Natural killer cell (primary cell): ENCODE measurements at regions not wholly inside any gene's neighbourhood (a gene's known extent, or its start where the extent isn't known, plus 50 kb on each side); places are given as distances from the start of the nearest gene placed in this dataset.

Source experiments
- ATAC-seq, 3 donors: fragments of 150-1000 bp in 2 of 3; fragments of 200-7000 bp in 1 of 3; cut with Tn5 transposase; 1 replicate in 1 of 3; 2 replicates in 2 of 3; pipeline ENCODE4 v1.10.0; 2021; ENCODE audit warnings: mild to moderate bottlenecking in 2 of 3, moderate library complexity in 2 of 3
- DNase-seq, 2 donors: peaks; one replicate each; pipeline versions ENCODE4 v3.0.0 to v3.0.0-alpha.2; 2013 to 2021; ENCODE audit warnings: mixed read lengths in 1 of 2
- H3K27ac ChIP-seq: one replicate; pipeline ENCODE4 v1.5.1; 2013; ENCODE audit warnings: mild to moderate bottlenecking, low read length
- H3K27me3 ChIP-seq: one replicate; pipeline ENCODE4 v1.6.1; 2013; ENCODE audit warnings: low read length; ENCODE audit not compliant: control insufficient read depth, insufficient read depth
- H3K36me3 ChIP-seq: one replicate; pipeline ENCODE4 v1.6.1; 2013; ENCODE audit warnings: low read length; ENCODE audit not compliant: control insufficient read depth, insufficient read depth
- H3K4me1 ChIP-seq: one replicate; pipeline ENCODE4 v1.6.1; 2013; ENCODE audit warnings: low read length; ENCODE audit not compliant: control insufficient read depth, insufficient read depth
- H3K4me3 ChIP-seq: one replicate; pipeline ENCODE4 v1.5.1; 2013; ENCODE audit warnings: low read length
- H3K9me3 ChIP-seq: one replicate; pipeline ENCODE4 v1.6.1; 2013; ENCODE audit warnings: low read length; ENCODE audit not compliant: control insufficient read depth, insufficient read depth
- H3K27ac Mint-ChIP-seq, 2 donors: one replicate each; pipeline ENCODE4 v1.8.0; 2022; ENCODE audit warnings: mild to moderate bottlenecking in 2 of 2, mixed read lengths in 2 of 2, moderate library complexity in 1 of 2
- H3K27me3 Mint-ChIP-seq, 2 donors: one replicate each; pipeline ENCODE4 v1.8.0; 2022; ENCODE audit warnings: low read depth in 2 of 2, mixed read lengths in 2 of 2
- H3K36me3 Mint-ChIP-seq: one replicate; pipeline ENCODE4 v1.8.0; 2022; ENCODE audit warnings: mixed read lengths
- H3K4me1 Mint-ChIP-seq, 2 donors: one replicate each; pipeline ENCODE4 v1.8.0; 2022; ENCODE audit warnings: mixed read lengths in 2 of 2
- H3K4me3 Mint-ChIP-seq: one replicate; pipeline ENCODE4 v1.8.0; 2022; ENCODE audit warnings: mild to moderate bottlenecking, moderate library complexity, mixed read lengths
- H3K9me3 Mint-ChIP-seq, 2 donors: one replicate each; pipeline ENCODE4 v1.8.0; 2022; ENCODE audit warnings: mixed read lengths in 2 of 2
- CTCF ChIP-seq: fragments of 200-600 bp; IDR thresholded peaks from one replicate; pipeline ENCODE4 v1.8.0; 2022; ENCODE audit warnings: antibody characterized with exemption
- WGBS: methylation state at CpG from one replicate; pipeline ENCODE4 v1.1.7; 2013; ENCODE audit warnings: missing lambda C conversion rate; ENCODE audit not compliant: insufficient coverage; 5-methylcytosine and 5-hydroxymethylcytosine counted together
- intact Hi-C: fragments of 100-400 bp; cut with micrococcal nuclease; formaldehyde crosslinking; loops from one replicate; pipeline ENCODE4 v1.14.2; 2022

DNA sequence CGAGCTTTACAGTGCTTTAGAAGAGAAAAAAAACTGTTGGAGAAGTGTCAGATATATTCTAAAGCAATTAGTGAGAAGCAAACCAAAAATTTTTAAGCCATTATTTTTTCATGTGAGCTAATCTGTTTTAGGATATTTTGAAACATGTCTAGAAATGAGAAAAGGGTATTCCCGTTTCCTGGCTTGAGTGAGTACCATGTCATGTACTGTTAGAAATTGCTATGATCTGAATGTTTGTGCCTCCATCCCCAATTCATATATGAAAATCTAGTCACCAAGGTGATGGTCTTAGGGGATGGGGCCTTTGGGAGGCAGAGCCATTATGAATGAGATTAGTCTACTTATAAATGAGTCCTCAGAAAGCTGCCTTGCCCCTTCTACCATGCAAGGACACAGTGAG is 493.3 kb upstream of the GCFC2 start:
- TF ChIP-seq CTCF = no peak
- Mint-ChIP-seq H3K4me3 (no peak overlapping the region), H3K4me1 (no peaks in the 10 kb centered on the region), H3K9me3 (peaks cover 6% of the 10 kb centered on the region in 2 donors), H3K27me3 (no peaks in the 10 kb centered on the region), H3K36me3 (no peaks in the 10 kb centered on the region), H3K27ac (no peak overlapping the region)
- DNase-seq (no peak), ATAC-seq (no peak)
- Histone ChIP-seq H3K9me3 (no peaks in the 10 kb centered on the region), H3K27me3 (no peaks in the 10 kb centered on the region), H3K27ac (no peak overlapping the region), H3K36me3 (no peaks in the 10 kb centered on the region), H3K4me1 (no peaks in the 10 kb centered on the region), H3K4me3 (no peak overlapping the region)
- intact Hi-C loops = no loop called here
- WGBS = 44% methylated on average over 2 of the region's 2 CpGs

- TF ChIP-seq CTCF = no peak
- WGBS = 72% methylated on average over 2 of the region's 2 CpGs
- ATAC-seq (no peak), DNase-seq (no peak)
- intact Hi-C loops = no loop called here
- no peak overlapping the region for H3K4me3 ChIP-seq
- H3K9me3 ChIP-seq = no peaks in the 10 kb centered on the region
- H3K4me3 Mint-ChIP-seq = no peak overlapping the region
- H3K27ac Mint-ChIP-seq = no peak overlapping the region
- no peaks in the 10 kb centered on the region for H3K27me3 ChIP-seq
- no peaks in the 10 kb centered on the region for H3K4me1 Mint-ChIP-seq
- H3K36me3 Mint-ChIP-seq = no peaks in the 10 kb centered on the region
- H3K4me1 ChIP-seq = no peaks in the 10 kb centered on the region
- no peaks in the 10 kb centered on the region for H3K36me3 ChIP-seq
- H3K27me3 Mint-ChIP-seq = no peaks in the 10 kb centered on the region
- peaks cover 6% of the 10 kb centered on the region in 2 donors for H3K9me3 Mint-ChIP-seq
- no peak overlapping the region for H3K27ac ChIP-seq
These were observed 492.2 kb upstream of the GCFC2 start for GRCh38 chr2:76202866-76203265.

DNA sequence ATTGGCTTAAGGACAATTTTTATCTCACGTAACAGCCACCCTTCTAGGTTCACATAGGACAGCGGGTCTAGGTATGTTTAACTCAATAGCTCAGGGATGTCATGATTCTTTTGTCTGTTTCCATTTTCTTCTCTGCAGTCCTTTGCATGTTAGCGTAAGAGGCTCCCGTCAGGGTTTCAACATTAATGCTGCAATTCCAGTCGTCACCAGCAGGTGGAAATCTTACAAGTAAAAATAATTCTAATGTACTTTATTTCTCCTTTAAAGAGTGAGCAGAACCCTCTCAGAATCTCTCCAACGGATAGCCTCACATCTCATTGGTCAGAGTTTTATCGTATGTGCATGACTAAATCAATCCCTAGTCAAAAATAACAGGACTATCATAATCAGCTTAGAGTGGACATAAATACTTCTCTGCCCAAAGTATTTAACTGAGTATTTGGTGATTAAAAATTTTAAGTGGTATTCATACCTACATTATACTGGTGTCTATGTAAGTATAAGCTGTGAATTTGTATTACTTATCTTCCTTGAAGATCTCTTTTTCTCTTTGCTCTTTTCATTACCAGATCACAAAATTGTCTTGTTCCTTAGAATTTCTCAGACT is 487.2 kb upstream of the GCFC2 start:
- H3K9me3 ChIP-seq = no peaks in the 10 kb centered on the region
- no peaks in the 10 kb centered on the region for H3K27me3 Mint-ChIP-seq
- peaks cover 0 to 6% of the 10 kb centered on the region in 2 donors for H3K9me3 Mint-ChIP-seq
- H3K4me3 ChIP-seq = no peak overlapping the region
- TF ChIP-seq CTCF = peak; percentile 47
- intact Hi-C loops = no loop called here
- no peaks in the 10 kb centered on the region for H3K27me3 ChIP-seq
- DNase-seq (peak in 1 of 2 donors; percentile 33), ATAC-seq (no peak)
- H3K36me3 ChIP-seq = no peaks in the 10 kb centered on the region
- H3K27ac Mint-ChIP-seq = no peak overlapping the region
- H3K36me3 Mint-ChIP-seq = no peaks in the 10 kb centered on the region
- no peaks in the 10 kb centered on the region for H3K4me1 ChIP-seq
- H3K27ac ChIP-seq = no peak overlapping the region
- H3K4me1 Mint-ChIP-seq = no peaks in the 10 kb centered on the region
- H3K4me3 Mint-ChIP-seq = no peak overlapping the region
- WGBS = 22% methylated on average over 7 of the region's 7 CpGs

DNA sequence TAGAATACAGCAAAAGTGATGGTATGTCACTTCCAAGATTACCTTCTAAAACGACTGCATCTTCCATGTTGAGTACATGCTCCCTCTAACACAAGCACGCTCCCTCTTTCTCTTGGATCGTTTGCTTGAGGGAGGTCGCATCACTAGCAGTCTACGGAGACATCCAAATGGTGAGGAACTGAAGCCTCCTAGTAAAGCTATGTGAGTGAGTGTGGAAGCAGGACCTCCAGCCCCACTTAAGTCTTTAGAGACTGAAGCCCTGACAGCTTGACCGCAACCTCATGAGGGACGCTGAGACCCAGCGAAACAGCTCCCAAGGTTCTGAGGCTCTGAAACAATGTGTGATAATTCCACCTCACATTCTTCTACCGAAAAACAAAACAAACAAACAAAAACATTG is 486.7 kb upstream of the GCFC2 start:
- Mint-ChIP-seq H3K4me3 (no peak overlapping the region), H3K27me3 (no peaks in the 10 kb centered on the region), H3K4me1 (no peaks in the 10 kb centered on the region), H3K27ac (no peak overlapping the region), H3K9me3 (peaks cover 0 to 5% of the 10 kb centered on the region in 2 donors), H3K36me3 (no peaks in the 10 kb centered on the region)
- 73% methylated on average over 9 of the region's 9 CpGs for WGBS
- Histone ChIP-seq H3K4me1 (no peaks in the 10 kb centered on the region), H3K27me3 (no peaks in the 10 kb centered on the region), H3K27ac (no peak overlapping the region), H3K9me3 (no peaks in the 10 kb centered on the region), H3K4me3 (no peak overlapping the region), H3K36me3 (no peaks in the 10 kb centered on the region)
- TF ChIP-seq CTCF = no peak
- DNase-seq (no peak), ATAC-seq (no peak)
- intact Hi-C loops = no loop called here
